ENCODE measurements at regions not wholly inside any gene's neighbourhood (a gene's known extent, or its start where the extent isn't known, plus 50 kb on each side); places are given as distances from the start of the nearest gene placed in this dataset.

DNA sequence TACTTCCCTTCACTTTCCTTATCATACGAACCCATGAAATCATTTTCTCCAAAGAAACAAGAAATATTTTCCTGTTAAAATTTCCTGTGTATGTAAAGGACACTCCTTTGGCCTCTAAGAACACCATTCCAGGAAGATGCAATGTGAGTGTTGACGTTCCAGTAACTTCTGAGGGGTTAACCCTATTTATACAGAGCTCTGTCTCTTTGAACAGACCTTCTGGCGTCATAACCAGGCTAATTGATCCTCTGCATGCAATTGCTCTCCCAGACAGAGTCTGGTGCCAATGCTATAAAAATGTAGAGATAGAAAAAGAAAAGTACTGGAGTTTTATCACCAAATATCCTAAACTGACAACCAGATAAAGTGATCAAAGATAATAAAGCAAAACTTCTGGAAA, 218.5 kb downstream of the TLE1 start:
- H3K9me3 ChIP-seq (ENCODE audit: control insufficient read depth in 1 of 2, low read length in 2 of 2), result no peaks in the 10 kb centered on the region
- no peak overlapping the region for H3K4me3 ChIP-seq (ENCODE audit: low read depth in 1 of 2, low read length in 2 of 2)
- H3K4me1 ChIP-seq (ENCODE audit: control insufficient read depth in 1 of 2, insufficient read depth in 2 of 2, low read length in 2 of 2), result no peaks in the 10 kb centered on the region
- H3K36me3 ChIP-seq (ENCODE audit: control insufficient read depth in 1 of 2, insufficient read depth in 2 of 2, low read length in 2 of 2), result no peaks in the 10 kb centered on the region
- no peak overlapping the region for H3K27ac ChIP-seq (ENCODE audit: low read depth, low read length)
- H3K27me3 ChIP-seq (ENCODE audit: control insufficient read depth in 1 of 2, insufficient read depth in 2 of 2, low read length in 2 of 2), result no peaks in the 10 kb centered on the region
- no peak overlapping the region for H3K9ac ChIP-seq (ENCODE audit: low read depth in 1 of 2, low read length in 2 of 2)

DNA sequence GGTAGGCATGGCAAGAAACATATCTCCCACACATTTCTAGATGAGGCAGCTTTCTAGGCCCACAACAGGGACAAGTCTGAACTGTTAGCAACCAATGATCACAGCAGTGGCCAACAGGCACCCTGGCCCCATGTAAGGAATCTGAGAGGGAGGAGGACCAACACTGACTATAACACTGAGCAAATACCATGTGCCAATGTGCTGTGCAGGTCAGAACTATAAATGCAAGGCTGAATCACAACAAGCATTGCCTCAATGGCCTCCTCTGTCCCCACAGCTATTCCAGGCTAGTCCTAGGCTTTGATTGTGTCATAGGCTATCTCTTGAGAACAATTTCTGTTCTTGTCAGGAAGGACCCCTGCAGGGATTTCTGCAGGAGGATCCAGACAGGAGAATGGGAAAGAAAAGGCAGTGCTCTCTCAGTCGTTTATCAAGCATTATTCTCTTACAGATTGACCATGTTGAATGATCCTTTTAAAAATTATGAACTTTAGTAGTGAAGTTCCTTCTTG, 221.2 kb downstream of the TLE1 start:
- H3K4me1 ChIP-seq (ENCODE audit: control insufficient read depth in 1 of 2, insufficient read depth in 2 of 2, low read length in 2 of 2), result no peaks in the 10 kb centered on the region
- H3K9me3 ChIP-seq (ENCODE audit: control insufficient read depth in 1 of 2, low read length in 2 of 2), result no peaks in the 10 kb centered on the region
- no peaks in the 10 kb centered on the region for H3K27me3 ChIP-seq (ENCODE audit: control insufficient read depth in 1 of 2, insufficient read depth in 2 of 2, low read length in 2 of 2)
- H3K36me3 ChIP-seq (ENCODE audit: control insufficient read depth in 1 of 2, insufficient read depth in 2 of 2, low read length in 2 of 2), result no peaks in the 10 kb centered on the region
- no peak overlapping the region for H3K9ac ChIP-seq (ENCODE audit: low read depth in 1 of 2, low read length in 2 of 2)
- H3K27ac ChIP-seq (ENCODE audit: low read depth, low read length), result no peak overlapping the region
- H3K4me3 ChIP-seq (ENCODE audit: low read depth in 1 of 2, low read length in 2 of 2), result no peak overlapping the region

DNA sequence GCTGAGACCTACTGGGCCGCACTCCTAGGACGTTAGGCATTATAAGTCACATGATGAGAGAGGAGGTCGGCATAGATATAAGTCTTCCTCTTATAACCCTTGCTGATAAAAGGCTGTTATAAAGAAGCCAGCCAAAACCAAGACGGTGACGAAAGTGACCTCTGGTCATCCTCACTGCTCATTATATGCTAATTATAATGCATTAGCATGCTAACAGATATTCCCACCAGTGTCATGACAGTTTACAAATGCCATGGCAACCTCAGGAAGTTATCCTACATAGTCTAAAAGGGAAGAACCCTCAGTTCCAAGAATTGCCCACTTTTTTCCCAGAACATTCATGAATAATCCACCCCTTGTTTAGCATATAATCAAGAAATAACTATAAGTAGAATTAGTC, 222.4 kb downstream of the TLE1 start:
- Histone ChIP-seq H3K4me3 (ENCODE audit: low read depth in 1 of 2, low read length in 2 of 2) (no peak overlapping the region), H3K9me3 (ENCODE audit: control insufficient read depth in 1 of 2, low read length in 2 of 2) (no peaks in the 10 kb centered on the region), H3K27me3 (ENCODE audit: control insufficient read depth in 1 of 2, insufficient read depth in 2 of 2, low read length in 2 of 2) (no peaks in the 10 kb centered on the region), H3K9ac (ENCODE audit: low read depth in 1 of 2, low read length in 2 of 2) (no peak overlapping the region), H3K27ac (ENCODE audit: low read depth, low read length) (no peak overlapping the region), H3K36me3 (ENCODE audit: control insufficient read depth in 1 of 2, insufficient read depth in 2 of 2, low read length in 2 of 2) (no peaks in the 10 kb centered on the region), H3K4me1 (ENCODE audit: control insufficient read depth in 1 of 2, insufficient read depth in 2 of 2, low read length in 2 of 2) (no peaks in the 10 kb centered on the region)

DNA sequence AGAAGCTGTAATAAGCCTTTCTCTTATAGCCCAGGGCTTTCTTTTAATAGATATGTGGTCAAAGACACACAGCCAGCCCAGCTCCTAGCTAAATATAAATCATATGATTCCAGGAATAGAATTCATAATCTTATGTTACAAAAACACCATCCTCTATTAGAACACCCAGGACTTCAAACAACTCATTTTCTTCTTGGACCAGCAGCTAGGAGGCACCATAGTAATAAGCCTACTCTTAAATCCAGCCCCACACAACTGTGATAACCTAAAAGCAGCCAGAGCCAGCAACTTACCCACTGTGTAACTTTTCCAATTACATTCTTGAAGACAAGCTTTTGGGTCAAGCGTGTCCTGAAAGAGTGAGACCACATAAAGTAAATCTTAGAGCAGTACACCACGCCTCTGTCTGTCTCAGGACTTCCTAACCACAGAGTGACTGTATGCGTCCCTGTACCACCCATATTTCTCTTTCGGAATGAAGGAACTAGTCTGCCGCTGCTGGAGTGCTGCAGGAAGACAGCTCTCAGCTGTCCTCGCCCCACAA, 223.8 kb downstream of the TLE1 start:
- Histone ChIP-seq H3K4me1 (ENCODE audit: control insufficient read depth in 1 of 2, insufficient read depth in 2 of 2, low read length in 2 of 2) (no peaks in the 10 kb centered on the region), H3K36me3 (ENCODE audit: control insufficient read depth in 1 of 2, insufficient read depth in 2 of 2, low read length in 2 of 2) (no peaks in the 10 kb centered on the region), H3K9ac (ENCODE audit: low read depth in 1 of 2, low read length in 2 of 2) (no peak overlapping the region), H3K4me3 (ENCODE audit: low read depth in 1 of 2, low read length in 2 of 2) (no peak overlapping the region), H3K9me3 (ENCODE audit: control insufficient read depth in 1 of 2, low read length in 2 of 2) (no peaks in the 10 kb centered on the region), H3K27ac (ENCODE audit: low read depth, low read length) (no peak overlapping the region), H3K27me3 (ENCODE audit: control insufficient read depth in 1 of 2, insufficient read depth in 2 of 2, low read length in 2 of 2) (no peaks in the 10 kb centered on the region)

DNA sequence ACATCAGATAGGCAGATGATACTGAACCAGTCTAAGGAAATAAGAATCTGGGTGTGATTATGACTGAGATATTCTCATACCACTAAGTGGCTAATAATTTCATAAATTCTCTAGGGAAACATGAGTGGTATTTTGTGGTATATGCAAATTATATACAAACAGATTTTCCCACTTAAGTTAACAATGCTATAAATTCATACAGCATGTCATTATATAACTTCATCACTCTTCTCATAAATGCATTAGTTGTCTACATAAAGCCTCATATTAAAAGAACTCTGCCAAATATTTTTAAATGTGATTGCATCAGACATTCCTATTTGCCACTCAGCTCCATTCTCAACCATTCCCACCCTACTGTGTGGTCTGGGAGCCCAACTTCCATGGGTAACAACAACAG, 226.5 kb downstream of the TLE1 start:
- Histone ChIP-seq H3K27me3 (ENCODE audit: control insufficient read depth in 1 of 2, insufficient read depth in 2 of 2, low read length in 2 of 2) (no peaks in the 10 kb centered on the region), H3K27ac (ENCODE audit: low read depth, low read length) (no peak overlapping the region), H3K36me3 (ENCODE audit: control insufficient read depth in 1 of 2, insufficient read depth in 2 of 2, low read length in 2 of 2) (no peaks in the 10 kb centered on the region), H3K9me3 (ENCODE audit: control insufficient read depth in 1 of 2, low read length in 2 of 2) (no peaks in the 10 kb centered on the region), H3K4me3 (ENCODE audit: low read depth in 1 of 2, low read length in 2 of 2) (no peak overlapping the region), H3K4me1 (ENCODE audit: control insufficient read depth in 1 of 2, insufficient read depth in 2 of 2, low read length in 2 of 2) (no peaks in the 10 kb centered on the region), H3K9ac (ENCODE audit: low read depth in 1 of 2, low read length in 2 of 2) (no peak overlapping the region)

DNA sequence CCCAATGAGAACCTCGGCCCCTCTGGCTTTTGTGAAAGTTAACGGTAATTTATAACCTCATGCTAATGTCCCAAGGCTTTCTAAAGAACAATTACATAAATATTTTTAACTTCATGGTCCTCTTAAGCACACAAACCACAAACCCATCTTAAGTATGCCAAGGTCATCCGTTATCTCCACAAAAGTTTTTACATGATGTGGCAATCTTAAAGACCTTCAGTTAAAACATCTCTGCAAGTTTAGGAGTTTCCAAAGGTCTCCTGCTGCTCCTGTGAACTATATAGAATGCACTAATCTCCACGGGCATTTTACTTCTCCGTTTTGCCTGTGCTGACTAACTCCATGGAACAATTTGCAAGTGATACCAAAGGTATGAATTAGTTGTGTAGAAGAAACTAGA, 228.2 kb downstream of the TLE1 start:
- no peaks in the 10 kb centered on the region for H3K4me1 ChIP-seq (ENCODE audit: control insufficient read depth in 1 of 2, insufficient read depth in 2 of 2, low read length in 2 of 2)
- H3K27me3 ChIP-seq (ENCODE audit: control insufficient read depth in 1 of 2, insufficient read depth in 2 of 2, low read length in 2 of 2), result no peaks in the 10 kb centered on the region
- H3K36me3 ChIP-seq (ENCODE audit: control insufficient read depth in 1 of 2, insufficient read depth in 2 of 2, low read length in 2 of 2), result no peaks in the 10 kb centered on the region
- no peak overlapping the region for H3K27ac ChIP-seq (ENCODE audit: low read depth, low read length)
- H3K4me3 ChIP-seq (ENCODE audit: low read depth in 1 of 2, low read length in 2 of 2), result no peak overlapping the region
- no peaks in the 10 kb centered on the region for H3K9me3 ChIP-seq (ENCODE audit: control insufficient read depth in 1 of 2, low read length in 2 of 2)
- no peak overlapping the region for H3K9ac ChIP-seq (ENCODE audit: low read depth in 1 of 2, low read length in 2 of 2)

DNA sequence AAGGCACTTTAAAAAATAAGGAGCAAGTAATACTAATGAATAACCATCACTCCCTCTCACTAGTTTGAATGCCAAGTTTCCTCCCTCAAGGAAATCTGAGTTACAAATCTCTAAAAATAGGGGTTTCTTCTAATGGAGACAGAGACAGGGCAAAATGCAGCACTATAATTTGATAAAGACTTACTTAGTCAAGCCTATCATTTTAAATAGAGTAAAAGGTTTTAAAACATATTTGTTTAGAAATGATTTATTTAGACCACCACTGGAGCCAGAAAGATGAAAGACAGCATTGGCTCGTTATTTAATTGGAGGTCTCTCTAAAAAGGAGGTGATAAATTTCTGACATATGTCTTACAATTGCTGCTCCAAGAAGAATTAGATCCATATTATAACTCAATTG, 228.7 kb downstream of the TLE1 start:
- no peaks in the 10 kb centered on the region for H3K9me3 ChIP-seq (ENCODE audit: control insufficient read depth in 1 of 2, low read length in 2 of 2)
- H3K9ac ChIP-seq (ENCODE audit: low read depth in 1 of 2, low read length in 2 of 2), result no peak overlapping the region
- H3K4me1 ChIP-seq (ENCODE audit: control insufficient read depth in 1 of 2, insufficient read depth in 2 of 2, low read length in 2 of 2), result no peaks in the 10 kb centered on the region
- H3K4me3 ChIP-seq (ENCODE audit: low read depth in 1 of 2, low read length in 2 of 2), result no peak overlapping the region
- no peaks in the 10 kb centered on the region for H3K36me3 ChIP-seq (ENCODE audit: control insufficient read depth in 1 of 2, insufficient read depth in 2 of 2, low read length in 2 of 2)
- H3K27me3 ChIP-seq (ENCODE audit: control insufficient read depth in 1 of 2, insufficient read depth in 2 of 2, low read length in 2 of 2), result no peaks in the 10 kb centered on the region
- no peak overlapping the region for H3K27ac ChIP-seq (ENCODE audit: low read depth, low read length)

DNA sequence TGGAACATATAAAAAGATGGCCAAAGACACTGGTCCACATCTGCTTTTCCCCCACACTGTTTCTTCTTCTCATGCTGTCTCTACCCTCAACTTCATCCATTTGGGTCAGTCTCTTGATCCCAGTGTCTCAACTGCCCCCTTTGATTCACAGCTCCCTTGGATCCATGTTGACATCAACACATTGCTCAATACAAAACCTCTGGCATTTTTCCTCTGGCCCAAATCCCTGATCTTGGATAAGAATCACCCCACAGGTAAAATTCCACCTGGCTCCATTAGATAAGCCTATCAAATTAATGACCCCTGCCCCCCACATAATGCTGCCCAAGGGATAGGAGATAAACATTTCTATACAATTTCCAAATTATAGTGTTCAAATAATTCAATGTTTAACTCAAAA, 229.8 kb downstream of the TLE1 start:
- H3K4me1 ChIP-seq (ENCODE audit: control insufficient read depth in 1 of 2, insufficient read depth in 2 of 2, low read length in 2 of 2), result no peaks in the 10 kb centered on the region
- no peak overlapping the region for H3K27ac ChIP-seq (ENCODE audit: low read depth, low read length)
- H3K36me3 ChIP-seq (ENCODE audit: control insufficient read depth in 1 of 2, insufficient read depth in 2 of 2, low read length in 2 of 2), result no peaks in the 10 kb centered on the region
- no peak overlapping the region for H3K4me3 ChIP-seq (ENCODE audit: low read depth in 1 of 2, low read length in 2 of 2)
- H3K9me3 ChIP-seq (ENCODE audit: control insufficient read depth in 1 of 2, low read length in 2 of 2), result no peaks in the 10 kb centered on the region
- H3K27me3 ChIP-seq (ENCODE audit: control insufficient read depth in 1 of 2, insufficient read depth in 2 of 2, low read length in 2 of 2), result no peaks in the 10 kb centered on the region
- H3K9ac ChIP-seq (ENCODE audit: low read depth in 1 of 2, low read length in 2 of 2), result no peak overlapping the region

DNA sequence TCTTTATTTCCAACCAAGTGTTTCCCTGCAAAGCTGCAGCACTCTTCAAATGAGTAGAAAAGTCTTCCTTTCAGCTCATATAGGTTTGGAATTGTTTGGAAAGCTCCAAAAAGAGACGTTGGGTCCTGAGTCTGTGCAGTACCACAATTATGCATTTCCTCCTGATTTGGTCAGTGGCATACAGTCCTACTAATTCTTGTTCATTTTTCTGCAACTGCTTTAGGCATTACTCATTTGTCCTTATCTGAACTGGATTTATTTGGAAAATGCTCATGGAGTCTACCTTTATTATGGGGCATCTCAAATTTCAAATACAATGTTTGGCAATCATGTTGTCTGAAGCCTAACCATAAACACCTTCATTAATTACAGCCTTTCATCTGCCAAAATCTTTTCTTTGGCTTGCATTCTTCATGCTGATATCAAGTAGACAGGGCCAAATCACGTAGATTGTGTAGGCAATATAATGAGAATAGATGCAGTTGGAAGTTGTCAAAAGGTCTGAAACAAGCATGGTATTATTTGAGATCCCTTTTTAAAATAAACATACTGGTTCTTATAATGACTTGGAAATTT, 232.8 kb downstream of the TLE1 start:
- Histone ChIP-seq H3K4me1 (ENCODE audit: control insufficient read depth in 1 of 2, insufficient read depth in 2 of 2, low read length in 2 of 2) (no peaks in the 10 kb centered on the region), H3K9ac (ENCODE audit: low read depth in 1 of 2, low read length in 2 of 2) (no peak overlapping the region), H3K36me3 (ENCODE audit: control insufficient read depth in 1 of 2, insufficient read depth in 2 of 2, low read length in 2 of 2) (no peaks in the 10 kb centered on the region), H3K27ac (ENCODE audit: low read depth, low read length) (no peak overlapping the region), H3K27me3 (ENCODE audit: control insufficient read depth in 1 of 2, insufficient read depth in 2 of 2, low read length in 2 of 2) (no peaks in the 10 kb centered on the region), H3K4me3 (ENCODE audit: low read depth in 1 of 2, low read length in 2 of 2) (no peak overlapping the region), H3K9me3 (ENCODE audit: control insufficient read depth in 1 of 2, low read length in 2 of 2) (no peaks in the 10 kb centered on the region)

DNA sequence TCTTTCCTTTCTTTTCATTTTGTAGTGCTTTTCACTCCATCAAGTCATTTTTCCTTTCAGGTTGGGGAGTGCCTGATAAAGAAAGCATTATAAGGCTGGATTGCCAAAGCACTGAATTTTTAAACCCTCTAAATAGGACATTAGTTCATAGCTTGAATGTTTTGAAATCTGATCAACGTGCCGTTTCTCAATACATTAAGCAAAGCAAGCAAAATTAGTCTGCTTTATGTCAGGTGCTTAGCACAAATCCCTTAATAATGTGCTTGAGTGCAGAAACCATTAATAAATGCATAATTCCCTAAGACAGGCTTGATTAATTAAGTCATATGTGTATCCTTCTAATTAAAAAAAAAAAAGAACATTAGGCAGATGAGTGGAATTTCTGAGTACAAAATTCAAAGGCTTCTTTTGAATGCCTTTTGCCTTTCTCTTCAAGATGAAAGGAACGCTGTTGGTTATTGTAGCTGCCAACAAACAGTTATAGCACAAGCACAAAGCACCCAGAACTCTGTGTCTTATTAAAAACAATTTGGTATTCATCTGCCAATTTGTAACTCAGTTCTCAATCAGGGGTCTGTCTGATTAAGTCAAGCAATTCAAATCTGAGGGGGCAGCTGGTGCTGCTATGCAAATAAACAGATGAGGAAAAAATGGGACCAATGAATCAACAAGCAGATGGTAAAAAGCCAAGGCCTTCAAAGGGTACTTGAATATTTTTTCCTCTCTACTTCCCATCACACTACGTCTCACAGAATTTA, 233.7 kb downstream of the TLE1 start:
- Histone ChIP-seq H3K9ac (ENCODE audit: low read depth in 1 of 2, low read length in 2 of 2) (no peak overlapping the region), H3K36me3 (ENCODE audit: control insufficient read depth in 1 of 2, insufficient read depth in 2 of 2, low read length in 2 of 2) (no peaks in the 10 kb centered on the region), H3K27ac (ENCODE audit: low read depth, low read length) (no peak overlapping the region)

More for the DNA sequence above, 233.7 kb downstream of the TLE1 start:
- Histone ChIP-seq H3K9me3 (ENCODE audit: control insufficient read depth in 1 of 2, low read length in 2 of 2) (no peaks in the 10 kb centered on the region), H3K4me1 (ENCODE audit: control insufficient read depth in 1 of 2, insufficient read depth in 2 of 2, low read length in 2 of 2) (no peaks in the 10 kb centered on the region), H3K27me3 (ENCODE audit: control insufficient read depth in 1 of 2, insufficient read depth in 2 of 2, low read length in 2 of 2) (no peaks in the 10 kb centered on the region), H3K4me3 (ENCODE audit: low read depth in 1 of 2, low read length in 2 of 2) (no peak overlapping the region)
